ENCODE measurements at regions not wholly inside any gene's neighbourhood (a gene's known extent, or its start where the extent isn't known, plus 50 kb on each side); places are given as distances from the start of the nearest gene placed in this dataset.

GRCh38 chr9:86548220-86548619 lies 194.0 kb upstream of the TUT7 start:
- TF ChIP-seq EZH2 (IDR thresholded peaks at IDR 0.05; ENCODE audit: borderline replicate concordance) (no peak), EZH2phosphoT487 (IDR thresholded peaks at IDR 0.05; ENCODE audit: low read depth, severe bottlenecking, unreplicated experiment) (no peak), CTCF (IDR thresholded peaks at IDR 0.05; ENCODE audit: poor library complexity) (no peak)
- DNase-seq (ENCODE audit: low spot score), result no peak
- Histone ChIP-seq H3K79me2 (no peaks in the 10 kb centered on the region), H3K36me3 (replicated peaks; ENCODE audit: insufficient read depth, low read depth) (no peaks in the 10 kb centered on the region), H3K27me3 (no peaks in the 10 kb centered on the region), H3K9me3 (ENCODE audit: low read depth) (no peaks in the 10 kb centered on the region), H3K27ac (no peak overlapping the region), H3K4me3 (no peak overlapping the region), H3K9me2 (replicated peaks; ENCODE audit: insufficient read depth) (no peaks in the 10 kb centered on the region), H4K20me1 (ENCODE audit: insufficient read depth, poor library complexity, severe bottlenecking) (no peaks in the 10 kb centered on the region), H2AFZ (no peak overlapping the region), H3K4me2 (no peak overlapping the region), H3K4me1 (ENCODE audit: insufficient read depth) (no peaks in the 10 kb centered on the region)
- WGBS (ENCODE audit: low lambda C conversion rate, missing lambda C conversion rate), result 71% methylated on average over 4 of the region's 4 CpGs

DNA sequence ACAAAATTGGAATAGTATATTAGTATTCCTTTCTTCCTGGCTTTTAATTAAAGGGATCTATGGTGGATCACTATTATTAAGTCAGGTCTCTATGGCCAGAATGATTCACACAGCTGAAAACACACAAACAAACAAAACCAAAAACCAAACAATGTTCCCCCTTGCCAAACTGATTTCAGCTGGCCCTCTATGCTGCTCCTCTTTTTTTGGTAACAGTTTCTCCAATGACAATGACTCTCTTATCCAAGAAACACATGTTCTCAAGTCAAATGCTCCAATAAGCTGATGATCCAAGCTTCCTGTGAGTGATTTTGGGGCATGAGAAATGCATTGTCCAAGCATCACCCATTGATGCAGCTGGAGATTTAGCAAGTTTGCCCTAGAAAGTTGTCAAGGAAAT lies 193.4 kb upstream of the TUT7 start:
- no peak overlapping the region for H3K4me2 ChIP-seq
- no peaks in the 10 kb centered on the region for H3K9me2 ChIP-seq (replicated peaks; ENCODE audit: insufficient read depth)
- no peaks in the 10 kb centered on the region for H4K20me1 ChIP-seq (ENCODE audit: insufficient read depth, poor library complexity, severe bottlenecking)
- H2AFZ ChIP-seq, result no peak overlapping the region
- no peaks in the 10 kb centered on the region for H3K27me3 ChIP-seq
- no peaks in the 10 kb centered on the region for H3K9me3 ChIP-seq (ENCODE audit: low read depth)
- no peak overlapping the region for H3K27ac ChIP-seq
- no peaks in the 10 kb centered on the region for H3K4me1 ChIP-seq (ENCODE audit: insufficient read depth)
- no peaks in the 10 kb centered on the region for H3K36me3 ChIP-seq (replicated peaks; ENCODE audit: insufficient read depth, low read depth)
- H3K79me2 ChIP-seq, result no peaks in the 10 kb centered on the region
- TF ChIP-seq CTCF (IDR thresholded peaks at IDR 0.05; ENCODE audit: poor library complexity) (no peak), EZH2phosphoT487 (IDR thresholded peaks at IDR 0.05; ENCODE audit: low read depth, severe bottlenecking, unreplicated experiment) (no peak), EZH2 (IDR thresholded peaks at IDR 0.05; ENCODE audit: borderline replicate concordance) (no peak)
- no peak for DNase-seq (ENCODE audit: low spot score)
- H3K4me3 ChIP-seq, result no peak overlapping the region

DNA sequence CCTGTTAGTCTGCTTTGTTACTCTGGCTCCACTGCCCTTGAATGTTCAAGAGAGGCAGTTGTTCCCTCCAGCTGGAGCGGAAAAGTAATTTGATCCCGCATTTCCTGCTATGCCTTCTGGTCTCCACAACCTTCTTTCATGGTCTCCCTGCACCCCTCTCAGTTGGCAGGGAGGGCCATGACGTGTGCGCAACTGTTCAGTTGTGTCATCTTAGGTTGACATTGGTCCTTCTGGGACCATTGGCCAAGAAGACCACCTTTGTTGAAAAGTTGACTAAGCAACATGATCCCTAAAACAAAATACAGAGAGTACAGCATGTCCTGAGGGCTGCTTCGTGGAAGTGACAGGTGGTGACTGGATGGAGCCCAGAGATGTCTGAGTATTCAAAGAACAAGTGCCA lies 192.5 kb upstream of the TUT7 start:
- Histone ChIP-seq H3K79me2 (no peaks in the 10 kb centered on the region), H3K27ac (no peak overlapping the region), H3K27me3 (no peaks in the 10 kb centered on the region), H3K4me3 (no peak overlapping the region), H3K4me2 (no peak overlapping the region), H4K20me1 (ENCODE audit: insufficient read depth, poor library complexity, severe bottlenecking) (no peaks in the 10 kb centered on the region), H3K36me3 (replicated peaks; ENCODE audit: insufficient read depth, low read depth) (no peaks in the 10 kb centered on the region), H3K9me3 (ENCODE audit: low read depth) (no peaks in the 10 kb centered on the region), H2AFZ (no peak overlapping the region), H3K9me2 (replicated peaks; ENCODE audit: insufficient read depth) (no peaks in the 10 kb centered on the region), H3K4me1 (ENCODE audit: insufficient read depth) (no peaks in the 10 kb centered on the region)
- 88% methylated on average over 5 of the region's 5 CpGs for WGBS (ENCODE audit: low lambda C conversion rate, missing lambda C conversion rate)
- no peak for DNase-seq (ENCODE audit: low spot score)
- TF ChIP-seq CTCF (IDR thresholded peaks at IDR 0.05; ENCODE audit: poor library complexity) (no peak), EZH2 (IDR thresholded peaks at IDR 0.05; ENCODE audit: borderline replicate concordance) (no peak), EZH2phosphoT487 (IDR thresholded peaks at IDR 0.05; ENCODE audit: low read depth, severe bottlenecking, unreplicated experiment) (no peak)

- DNase-seq (ENCODE audit: low spot score), result no peak
- Histone ChIP-seq H3K9me3 (ENCODE audit: low read depth) (no peaks in the 10 kb centered on the region), H3K4me3 (no peak overlapping the region), H3K4me2 (no peak overlapping the region), H2AFZ (no peak overlapping the region), H3K79me2 (no peaks in the 10 kb centered on the region), H3K9me2 (replicated peaks; ENCODE audit: insufficient read depth) (no peaks in the 10 kb centered on the region), H3K27me3 (no peaks in the 10 kb centered on the region), H3K36me3 (replicated peaks; ENCODE audit: insufficient read depth, low read depth) (no peaks in the 10 kb centered on the region), H4K20me1 (ENCODE audit: insufficient read depth, poor library complexity, severe bottlenecking) (no peaks in the 10 kb centered on the region), H3K27ac (no peak overlapping the region), H3K4me1 (ENCODE audit: insufficient read depth) (no peaks in the 10 kb centered on the region)
- WGBS (ENCODE audit: low lambda C conversion rate, missing lambda C conversion rate), result 64% methylated on average over 2 of the region's 2 CpGs
- TF ChIP-seq EZH2 (IDR thresholded peaks at IDR 0.05; ENCODE audit: borderline replicate concordance) (no peak), EZH2phosphoT487 (IDR thresholded peaks at IDR 0.05; ENCODE audit: low read depth, severe bottlenecking, unreplicated experiment) (no peak), CTCF (IDR thresholded peaks at IDR 0.05; ENCODE audit: poor library complexity) (no peak)
Observed at GRCh38 chr9:86545090-86545489, 190.9 kb upstream of the TUT7 start.

Measured in hepatocyte (in vitro differentiated cells).